ENCODE measurements at regions not wholly inside any gene's neighbourhood (a gene's known extent, or its start where the extent isn't known, plus 50 kb on each side); places are given as distances from the start of the nearest gene placed in this dataset.

GRCh38 chr18:73859837-73860397 is 287.7 kb downstream of the FBXO15 start:
- Histone ChIP-seq H3K27me3 (no peaks in the 10 kb centered on the region), H3K9me3 (no peaks in the 10 kb centered on the region), H3K4me3 (no peak overlapping the region), H3K27ac (no peak overlapping the region), H3K36me3 (no peaks in the 10 kb centered on the region), H3K4me1 (no peaks in the 10 kb centered on the region)
- no peak for DNase-seq (ENCODE audit: low spot score in 2 of 2)
- intact Hi-C loops (cut with DNase I), result no loop called here
- TF ChIP-seq, protein P1, sequence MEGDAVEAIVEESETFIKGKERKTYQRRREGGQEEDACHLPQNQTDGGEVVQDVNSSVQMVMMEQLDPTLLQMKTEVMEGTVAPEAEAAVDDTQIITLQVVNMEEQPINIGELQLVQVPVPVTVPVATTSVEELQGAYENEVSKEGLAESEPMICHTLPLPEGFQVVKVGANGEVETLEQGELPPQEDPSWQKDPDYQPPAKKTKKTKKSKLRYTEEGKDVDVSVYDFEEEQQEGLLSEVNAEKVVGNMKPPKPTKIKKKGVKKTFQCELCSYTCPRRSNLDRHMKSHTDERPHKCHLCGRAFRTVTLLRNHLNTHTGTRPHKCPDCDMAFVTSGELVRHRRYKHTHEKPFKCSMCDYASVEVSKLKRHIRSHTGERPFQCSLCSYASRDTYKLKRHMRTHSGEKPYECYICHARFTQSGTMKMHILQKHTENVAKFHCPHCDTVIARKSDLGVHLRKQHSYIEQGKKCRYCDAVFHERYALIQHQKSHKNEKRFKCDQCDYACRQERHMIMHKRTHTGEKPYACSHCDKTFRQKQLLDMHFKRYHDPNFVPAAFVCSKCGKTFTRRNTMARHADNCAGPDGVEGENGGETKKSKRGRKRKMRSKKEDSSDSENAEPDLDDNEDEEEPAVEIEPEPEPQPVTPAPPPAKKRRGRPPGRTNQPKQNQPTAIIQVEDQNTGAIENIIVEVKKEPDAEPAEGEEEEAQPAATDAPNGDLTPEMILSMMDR (IDR thresholded peaks at IDR 0.05), result no peak

- no peak overlapping the region for H3K4me3 ChIP-seq
- no peaks in the 10 kb centered on the region for H3K27me3 ChIP-seq
- no peaks in the 10 kb centered on the region for H3K9me3 ChIP-seq
- H3K36me3 ChIP-seq, result no peaks in the 10 kb centered on the region
- intact Hi-C loops (cut with DNase I), result no loop called here
- TF ChIP-seq, protein P1 (IDR thresholded peaks at IDR 0.05), result no peak
- no peak for DNase-seq (ENCODE audit: low spot score in 2 of 2)
- no peak overlapping the region for H3K27ac ChIP-seq
- H3K4me1 ChIP-seq, result no peaks in the 10 kb centered on the region
Measured at GRCh38 chr18:73852789-73853549, 294.7 kb downstream of the FBXO15 start.

DNA sequence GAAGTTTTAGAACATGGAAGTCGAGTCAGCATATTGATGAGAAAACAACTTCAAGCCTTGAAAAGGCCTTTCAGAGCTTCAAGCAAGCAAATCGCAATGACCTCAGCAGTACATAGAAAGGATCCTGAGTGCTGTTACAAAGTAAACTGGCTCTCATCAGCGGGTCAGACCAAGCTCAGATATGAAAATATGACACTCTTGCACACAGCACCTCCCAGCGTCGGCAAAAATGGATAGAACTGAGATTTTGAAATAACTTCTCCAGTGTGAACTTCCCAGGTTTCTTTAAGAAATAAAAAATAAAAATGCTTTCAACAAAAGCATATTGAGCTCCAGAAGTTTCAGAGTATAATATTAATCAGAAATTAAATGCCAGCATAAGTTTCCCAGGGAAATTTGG is 296.9 kb downstream of the FBXO15 start:
- Histone ChIP-seq H3K4me3 (no peak overlapping the region), H3K4me1 (no peaks in the 10 kb centered on the region), H3K9me3 (no peaks in the 10 kb centered on the region), H3K27me3 (no peaks in the 10 kb centered on the region), H3K36me3 (no peaks in the 10 kb centered on the region), H3K27ac (no peak overlapping the region)
- intact Hi-C loops (cut with DNase I), result no loop called here
- DNase-seq (ENCODE audit: low spot score in 2 of 2), result no peak
- TF ChIP-seq, protein P1 (IDR thresholded peaks at IDR 0.05), result no peak

DNA sequence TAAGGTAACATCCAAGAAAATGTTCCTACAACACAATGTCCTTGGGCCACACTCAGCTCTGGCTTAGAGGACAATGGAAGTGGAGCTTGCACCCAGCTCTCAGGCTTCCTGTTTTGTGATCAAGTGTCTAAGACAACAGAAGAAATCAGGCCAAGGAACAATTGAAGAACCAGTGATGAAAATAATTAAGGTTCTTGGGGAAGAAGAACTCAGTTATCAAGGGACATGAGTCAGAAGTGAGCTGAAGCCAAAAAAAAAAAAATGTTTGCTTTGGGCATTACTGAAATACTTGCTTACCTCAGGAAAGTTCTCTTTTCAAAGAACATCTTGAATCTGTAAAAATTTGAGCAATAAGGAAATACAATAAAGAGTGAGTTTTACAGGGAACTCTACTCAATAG is 299.0 kb downstream of the FBXO15 start:
- intact Hi-C loops (cut with DNase I), result no loop called here
- Histone ChIP-seq H3K9me3 (no peaks in the 10 kb centered on the region), H3K27ac (no peak overlapping the region), H3K27me3 (no peaks in the 10 kb centered on the region), H3K4me3 (no peak overlapping the region), H3K4me1 (no peaks in the 10 kb centered on the region), H3K36me3 (no peaks in the 10 kb centered on the region)
- no peak for DNase-seq (ENCODE audit: low spot score in 2 of 2)
- TF ChIP-seq, protein P1 (IDR thresholded peaks at IDR 0.05), result no peak

- Histone ChIP-seq H3K27me3 (no peaks in the 10 kb centered on the region), H3K27ac (no peak overlapping the region), H3K9me3 (no peaks in the 10 kb centered on the region), H3K4me3 (no peak overlapping the region), H3K36me3 (no peaks in the 10 kb centered on the region), H3K4me1 (no peaks in the 10 kb centered on the region)
- TF ChIP-seq, protein P1 (IDR thresholded peaks at IDR 0.05), result no peak
- no peak for DNase-seq (ENCODE audit: low spot score in 2 of 2)
- intact Hi-C loops (cut with DNase I), result no loop called here
Measured at GRCh38 chr18:73843455-73843854, 304.2 kb downstream of the FBXO15 start.

Measured in ascending aorta (tissue), 2 donors.